Testis (tissue), 2 donors: ENCODE measurements at regions not wholly inside any gene's neighbourhood (a gene's known extent, or its start where the extent isn't known, plus 50 kb on each side); places are given as distances from the start of the nearest gene placed in this dataset.

Experiments used
- POLR2A ChIP-seq: fragments of 450-650 bp; IDR thresholded peaks from one replicate; pipeline ENCODE4 v1.6.1; 2017; ENCODE audit warnings: antibody characterized with exemption, mild to moderate bottlenecking, moderate library complexity
- TF ChIP-seq, protein P1 (sequence below), 3 experiments: fragments of 450-650 bp in 2 of 3; fragments of 200-600 bp in 1 of 3; sonication (generic) in 1 of 3; IDR thresholded peaks; one replicate each; pipeline ENCODE4 v1.5.1; 2016 to 2019; ENCODE audit warnings: antibody characterized with exemption in 3 of 3, mild to moderate bottlenecking in 2 of 3, moderate library complexity in 1 of 3

DNA sequence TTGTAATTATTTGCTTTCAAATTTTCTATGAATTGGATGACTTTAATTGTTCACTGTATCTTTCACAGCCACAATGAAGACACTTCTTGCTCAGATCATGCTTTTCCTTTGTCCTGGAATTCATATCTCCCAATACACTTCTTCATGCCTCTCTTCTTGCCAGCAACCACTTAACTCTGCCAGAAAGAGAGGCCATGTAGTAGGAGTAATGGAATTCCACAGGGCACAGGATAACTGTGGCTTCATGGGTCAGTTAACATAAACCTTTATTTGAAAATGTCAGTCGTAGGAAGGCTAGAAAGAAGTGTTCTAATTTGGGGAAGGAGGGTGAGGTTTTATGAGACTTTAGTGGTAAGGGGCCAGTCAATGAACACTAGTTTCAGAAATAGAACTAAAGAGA is 190.3 kb downstream of the TMEM167A start:
- no peak for TF ChIP-seq POLR2A
- TF ChIP-seq, protein P1, sequence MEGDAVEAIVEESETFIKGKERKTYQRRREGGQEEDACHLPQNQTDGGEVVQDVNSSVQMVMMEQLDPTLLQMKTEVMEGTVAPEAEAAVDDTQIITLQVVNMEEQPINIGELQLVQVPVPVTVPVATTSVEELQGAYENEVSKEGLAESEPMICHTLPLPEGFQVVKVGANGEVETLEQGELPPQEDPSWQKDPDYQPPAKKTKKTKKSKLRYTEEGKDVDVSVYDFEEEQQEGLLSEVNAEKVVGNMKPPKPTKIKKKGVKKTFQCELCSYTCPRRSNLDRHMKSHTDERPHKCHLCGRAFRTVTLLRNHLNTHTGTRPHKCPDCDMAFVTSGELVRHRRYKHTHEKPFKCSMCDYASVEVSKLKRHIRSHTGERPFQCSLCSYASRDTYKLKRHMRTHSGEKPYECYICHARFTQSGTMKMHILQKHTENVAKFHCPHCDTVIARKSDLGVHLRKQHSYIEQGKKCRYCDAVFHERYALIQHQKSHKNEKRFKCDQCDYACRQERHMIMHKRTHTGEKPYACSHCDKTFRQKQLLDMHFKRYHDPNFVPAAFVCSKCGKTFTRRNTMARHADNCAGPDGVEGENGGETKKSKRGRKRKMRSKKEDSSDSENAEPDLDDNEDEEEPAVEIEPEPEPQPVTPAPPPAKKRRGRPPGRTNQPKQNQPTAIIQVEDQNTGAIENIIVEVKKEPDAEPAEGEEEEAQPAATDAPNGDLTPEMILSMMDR (IDR thresholded peaks at IDR 0.05): no peak
